ENCODE measurements at regions not wholly inside any gene's neighbourhood (a gene's known extent, or its start where the extent isn't known, plus 50 kb on each side); places are given as distances from the start of the nearest gene placed in this dataset.

GRCh38 chr3:190209533-190209932 lies 88.8 kb upstream of the P3H2 start:
- TF ChIP-seq EZH2phosphoT487 (IDR thresholded peaks at IDR 0.05; ENCODE audit: low read length) (no peak), CTCF (IDR thresholded peaks at IDR 0.05; ENCODE audit: low read length) (no peak)
